ENCODE measurements at regions not wholly inside any gene's neighbourhood (a gene's known extent, or its start where the extent isn't known, plus 50 kb on each side); places are given as distances from the start of the nearest gene placed in this dataset.

- Mint-ChIP-seq H3K36me3 (ENCODE audit: low read depth) (no peaks in the 10 kb centered on the region), H3K4me3 (no peak overlapping the region), H3K27me3 (ENCODE audit: low read depth) (no peaks in the 10 kb centered on the region), H3K4me1 (ENCODE audit: low read depth) (no peaks in the 10 kb centered on the region), H3K27ac (no peak overlapping the region), H3K9me3 (no peaks in the 10 kb centered on the region)
Measured at GRCh38 chr5:62059960-62060359, 246.0 kb upstream of the KIF2A start.

- H3K36me3 Mint-ChIP-seq (ENCODE audit: low read depth): no peaks in the 10 kb centered on the region
- H3K9me3 Mint-ChIP-seq: no peaks in the 10 kb centered on the region
- H3K4me1 Mint-ChIP-seq (ENCODE audit: low read depth): no peaks in the 10 kb centered on the region
- H3K27me3 Mint-ChIP-seq (ENCODE audit: low read depth): no peaks in the 10 kb centered on the region
- H3K4me3 Mint-ChIP-seq: no peak overlapping the region
- no peak overlapping the region for H3K27ac Mint-ChIP-seq
Measured at GRCh38 chr5:62065050-62065449, 241.0 kb upstream of the KIF2A start.

- Mint-ChIP-seq H3K4me3 (no peak overlapping the region), H3K27me3 (ENCODE audit: low read depth) (no peaks in the 10 kb centered on the region), H3K4me1 (ENCODE audit: low read depth) (no peaks in the 10 kb centered on the region), H3K27ac (no peak overlapping the region), H3K9me3 (no peaks in the 10 kb centered on the region), H3K36me3 (ENCODE audit: low read depth) (no peaks in the 10 kb centered on the region)
Measured at GRCh38 chr5:62066761-62067277, 239.2 kb upstream of the KIF2A start.

GRCh38 chr5:62068554-62068953 is 237.5 kb upstream of the KIF2A start:
- Mint-ChIP-seq H3K4me1 (ENCODE audit: low read depth) (no peaks in the 10 kb centered on the region), H3K36me3 (ENCODE audit: low read depth) (no peaks in the 10 kb centered on the region), H3K4me3 (no peak overlapping the region), H3K9me3 (no peaks in the 10 kb centered on the region), H3K27me3 (ENCODE audit: low read depth) (no peaks in the 10 kb centered on the region), H3K27ac (no peak overlapping the region)

GRCh38 chr5:62077387-62077786 is 228.6 kb upstream of the KIF2A start:
- Mint-ChIP-seq H3K27me3 (ENCODE audit: low read depth) (peaks cover 3% of the 10 kb centered on the region), H3K4me3 (no peak overlapping the region), H3K27ac (no peak overlapping the region), H3K9me3 (no peaks in the 10 kb centered on the region), H3K36me3 (ENCODE audit: low read depth) (no peaks in the 10 kb centered on the region), H3K4me1 (ENCODE audit: low read depth) (no peaks in the 10 kb centered on the region)

- Mint-ChIP-seq H3K4me3 (no peak overlapping the region), H3K36me3 (ENCODE audit: low read depth) (no peaks in the 10 kb centered on the region), H3K27ac (no peak overlapping the region), H3K4me1 (ENCODE audit: low read depth) (no peaks in the 10 kb centered on the region), H3K9me3 (no peaks in the 10 kb centered on the region), H3K27me3 (ENCODE audit: low read depth) (peaks cover 3% of the 10 kb centered on the region)
Measured at GRCh38 chr5:62077823-62078550, 228.0 kb upstream of the KIF2A start.

- H3K9me3 Mint-ChIP-seq: no peaks in the 10 kb centered on the region
- H3K27me3 Mint-ChIP-seq (ENCODE audit: low read depth): peaks cover 3% of the 10 kb centered on the region
- H3K4me1 Mint-ChIP-seq (ENCODE audit: low read depth): no peaks in the 10 kb centered on the region
- H3K4me3 Mint-ChIP-seq: no peak overlapping the region
- no peaks in the 10 kb centered on the region for H3K36me3 Mint-ChIP-seq (ENCODE audit: low read depth)
- no peak overlapping the region for H3K27ac Mint-ChIP-seq
Measured at GRCh38 chr5:62082370-62082801, 223.6 kb upstream of the KIF2A start.

GRCh38 chr5:62083247-62083646 is 222.8 kb upstream of the KIF2A start:
- H3K27me3 Mint-ChIP-seq (ENCODE audit: low read depth): peaks cover 3% of the 10 kb centered on the region
- no peaks in the 10 kb centered on the region for H3K36me3 Mint-ChIP-seq (ENCODE audit: low read depth)
- H3K9me3 Mint-ChIP-seq: no peaks in the 10 kb centered on the region
- H3K4me1 Mint-ChIP-seq (ENCODE audit: low read depth): no peaks in the 10 kb centered on the region
- no peak overlapping the region for H3K4me3 Mint-ChIP-seq
- no peak overlapping the region for H3K27ac Mint-ChIP-seq

GRCh38 chr5:62083661-62084060 is 222.3 kb upstream of the KIF2A start:
- Mint-ChIP-seq H3K27ac (no peak overlapping the region), H3K4me1 (ENCODE audit: low read depth) (no peaks in the 10 kb centered on the region), H3K4me3 (no peak overlapping the region), H3K36me3 (ENCODE audit: low read depth) (no peaks in the 10 kb centered on the region), H3K27me3 (ENCODE audit: low read depth) (peaks cover 3% of the 10 kb centered on the region), H3K9me3 (no peaks in the 10 kb centered on the region)

- H3K4me3 Mint-ChIP-seq: no peak overlapping the region
- peaks cover 3% of the 10 kb centered on the region for H3K27me3 Mint-ChIP-seq (ENCODE audit: low read depth)
- no peaks in the 10 kb centered on the region for H3K9me3 Mint-ChIP-seq
- no peak overlapping the region for H3K27ac Mint-ChIP-seq
- no peaks in the 10 kb centered on the region for H3K4me1 Mint-ChIP-seq (ENCODE audit: low read depth)
- no peaks in the 10 kb centered on the region for H3K36me3 Mint-ChIP-seq (ENCODE audit: low read depth)
Measured at GRCh38 chr5:62084391-62084790, 221.6 kb upstream of the KIF2A start.

GRCh38 chr5:62090953-62091352 is 215.1 kb upstream of the KIF2A start:
- no peak overlapping the region for H3K27ac Mint-ChIP-seq

GRCh38 chr5:62093411-62093810 is 212.6 kb upstream of the KIF2A start:
- H3K4me1 Mint-ChIP-seq (ENCODE audit: low read depth): peaks cover 1% of the 10 kb centered on the region
- H3K27ac Mint-ChIP-seq: no peak overlapping the region
- H3K27me3 Mint-ChIP-seq (ENCODE audit: low read depth): no peaks in the 10 kb centered on the region
- H3K4me3 Mint-ChIP-seq: no peak overlapping the region
- no peaks in the 10 kb centered on the region for H3K9me3 Mint-ChIP-seq
- H3K36me3 Mint-ChIP-seq (ENCODE audit: low read depth): no peaks in the 10 kb centered on the region

More at GRCh38 chr5:62090953-62091352, 215.1 kb upstream of the KIF2A start:
- Mint-ChIP-seq H3K9me3 (no peaks in the 10 kb centered on the region), H3K27me3 (ENCODE audit: low read depth) (no peaks in the 10 kb centered on the region), H3K4me3 (no peak overlapping the region), H3K4me1 (ENCODE audit: low read depth) (peaks cover 1% of the 10 kb centered on the region), H3K36me3 (ENCODE audit: low read depth) (no peaks in the 10 kb centered on the region)

- Mint-ChIP-seq H3K36me3 (ENCODE audit: low read depth) (no peaks in the 10 kb centered on the region), H3K4me1 (ENCODE audit: low read depth) (peaks cover 1% of the 10 kb centered on the region), H3K9me3 (no peaks in the 10 kb centered on the region), H3K27ac (no peak overlapping the region), H3K4me3 (no peak overlapping the region), H3K27me3 (ENCODE audit: low read depth) (peaks cover 2% of the 10 kb centered on the region)
Measured at GRCh38 chr5:62093976-62094375, 212.0 kb upstream of the KIF2A start.

GRCh38 chr5:62097361-62097760 is 208.6 kb upstream of the KIF2A start:
- Mint-ChIP-seq H3K9me3 (no peaks in the 10 kb centered on the region), H3K27me3 (ENCODE audit: low read depth) (peaks cover 4% of the 10 kb centered on the region), H3K27ac (no peak overlapping the region)

GRCh38 chr5:62100201-62100600 is 205.8 kb upstream of the KIF2A start:
- no peak overlapping the region for H3K27ac Mint-ChIP-seq

More at GRCh38 chr5:62097361-62097760, 208.6 kb upstream of the KIF2A start:
- H3K4me1 Mint-ChIP-seq (ENCODE audit: low read depth): peaks cover 1% of the 10 kb centered on the region
- no peak overlapping the region for H3K4me3 Mint-ChIP-seq
- H3K36me3 Mint-ChIP-seq (ENCODE audit: low read depth): no peaks in the 10 kb centered on the region

More at GRCh38 chr5:62100201-62100600, 205.8 kb upstream of the KIF2A start:
- Mint-ChIP-seq H3K36me3 (ENCODE audit: low read depth) (no peaks in the 10 kb centered on the region), H3K4me3 (no peak overlapping the region), H3K27me3 (ENCODE audit: low read depth) (peaks cover 4% of the 10 kb centered on the region), H3K9me3 (no peaks in the 10 kb centered on the region), H3K4me1 (ENCODE audit: low read depth) (no peaks in the 10 kb centered on the region)
